HepG2 (cell line): ENCODE measurements at regions not wholly inside any gene's neighbourhood (a gene's known extent, or its start where the extent isn't known, plus 50 kb on each side); places are given as distances from the start of the nearest gene placed in this dataset.

Source experiments
- ATAC-seq: fragments of 200-7000 bp; cut with Tn5 transposase; 3 replicates; pipeline ENCODE4 v1.9.1; 2020; ENCODE audit warnings: mild to moderate bottlenecking, moderate library complexity
- BruUV-seq: library from RNA; stranded (reverse); fragments of 400-500 nt; replicated peaks from 2 replicates; lab custom pipeline; 2021; lab: Mats Ljungman, UMichigan
- CTCF ChIA-PET: fragments of 300-600 bp; formaldehyde crosslinking; extraction: SDS; loops from one replicate; lab custom pipeline; 2021; ENCODE audit warnings: low total read pairs, inconsistent platforms, low intra/inter-chr PET ratio; lab: Yijun Ruan, JAX
- POLR2A ChIA-PET: fragments of 350-600 bp; sonication (Branson Sonifier 250); formaldehyde crosslinking; loops from one replicate; lab custom pipeline; 2020; ENCODE audit warnings: antibody characterized with exemption, inconsistent platforms; lab: Yijun Ruan, JAX
- DNase-seq: peaks from one replicate; pipeline ENCODE4 v3.0.0-alpha.2; 2015; ENCODE audit warnings: low spot score
- FAIRE-seq: peaks from 3 replicates; lab custom pipeline; 2011; peaks lifted over from hg19 to GRCh38; lab: Jason Lieb, UNC
- H2AFZ ChIP-seq: one replicate; pipeline ENCODE4 v1.6.1; 2011; ENCODE audit warnings: low read length, inconsistent platforms
- H3K27ac ChIP-seq: fragments of 300-600 bp; 3 replicates; pipeline ENCODE4 v1.8.0; 2011; ENCODE audit warnings: mixed run types, mild to moderate bottlenecking, mixed read lengths, low read length, inconsistent platforms; ENCODE audit not compliant: insufficient read depth; ENCODE audit errors: extremely low read length
- H3K27me3 ChIP-seq, 2 experiments: fragments of 200-600 bp in 1 of 2; 2 replicates in 1 of 2; 3 replicates in 1 of 2; pipeline versions ENCODE4 v1.6.0 to v1.8.0; 2011; ENCODE audit warnings: low read length in 2 of 2, mild to moderate bottlenecking in 2 of 2, moderate library complexity in 2 of 2, inconsistent platforms in 1 of 2; ENCODE audit not compliant: insufficient read depth in 2 of 2, control insufficient read depth in 1 of 2
- H3K36me3 ChIP-seq, 2 experiments: fragments of 200-600 bp in 1 of 2; replicated peaks in 1 of 2; 2 replicates in 1 of 2; 3 replicates in 1 of 2; pipeline versions ENCODE4 v1.5.1 to v1.8.0; 2011; ENCODE audit warnings: low read length in 2 of 2, inconsistent platforms in 1 of 2; ENCODE audit not compliant: insufficient read depth in 2 of 2, control insufficient read depth in 1 of 2
- H3K4me1 ChIP-seq: 2 replicates; pipeline ENCODE4 v1.5.1; 2012; ENCODE audit warnings: low read length, inconsistent platforms; ENCODE audit not compliant: insufficient read depth
- H3K4me2 ChIP-seq: 2 replicates; pipeline ENCODE4 v1.6.0; 2011; ENCODE audit warnings: low read depth, low read length, inconsistent platforms
- H3K4me3 ChIP-seq, 3 experiments: fragments of 200-600 bp in 1 of 3; sonication (generic), shearing (Covaris generic) in 1 of 3; replicated peaks in 1 of 3; 2 replicates each; pipeline ENCODE4 v1.5.1; 2011 to 2016; ENCODE audit warnings: low read length in 3 of 3, inconsistent platforms in 2 of 3, low read depth in 2 of 3, mild to moderate bottlenecking in 2 of 3, control low read depth in 1 of 3, mixed read lengths in 1 of 3; ENCODE audit not compliant: insufficient read depth in 1 of 3
- H3K79me2 ChIP-seq: one replicate; pipeline ENCODE4 v1.6.1; 2011; ENCODE audit warnings: low read length, inconsistent platforms; ENCODE audit not compliant: insufficient read depth
- H3K9ac ChIP-seq: 2 replicates; pipeline ENCODE4 v1.6.0; 2011; ENCODE audit warnings: mild to moderate bottlenecking, low read depth, low read length, inconsistent platforms; ENCODE audit not compliant: insufficient read depth
- H3K9me3 ChIP-seq: 2 replicates; pipeline ENCODE4 v1.5.1; 2012; ENCODE audit warnings: mild to moderate bottlenecking, low read length
- H4K20me1 ChIP-seq: 2 replicates; pipeline ENCODE4 v1.6.0; 2011; ENCODE audit warnings: inconsistent platforms, mild to moderate bottlenecking, low read length, moderate library complexity; ENCODE audit not compliant: insufficient read depth
- CBFB ChIP-seq: sonication (generic); formaldehyde crosslinking; IDR thresholded peaks from 2 replicates; pipeline ENCODE4 v1.4.0; 2020; ENCODE audit warnings: missing genetic modification reagents
- CCDC6 ChIP-seq: sonication (generic); formaldehyde crosslinking; IDR thresholded peaks from 2 replicates; pipeline ENCODE4 v1.8.1; 2022; ENCODE audit warnings: mild to moderate bottlenecking, missing genetic modification reagents, moderate library complexity
- GPN1 ChIP-seq: sonication (generic); formaldehyde crosslinking; IDR thresholded peaks from 2 replicates; pipeline ENCODE4 v1.5.1; 2020; ENCODE audit warnings: missing genetic modification reagents, borderline replicate concordance
- HMGXB4 ChIP-seq, 2 experiments: sonication (generic) in 1 of 2; formaldehyde crosslinking in 1 of 2; IDR thresholded peaks; 2 replicates each; pipeline versions ENCODE4 v1.4.0 to v1.6.1; 2018 to 2020; ENCODE audit warnings: missing genetic modification reagents in 2 of 2, borderline replicate concordance in 1 of 2, low read depth in 1 of 2, mild to moderate bottlenecking in 1 of 2, missing biosample characterization in 1 of 2
- MAZ ChIP-seq, 2 experiments: sonication (generic) in 1 of 2; formaldehyde crosslinking in 1 of 2; IDR thresholded peaks; 2 replicates each; pipeline versions ENCODE4 v1.5.0 to v1.6.1; 2012 to 2020; ENCODE audit warnings: low read depth in 2 of 2, mild to moderate bottlenecking in 2 of 2, borderline replicate concordance in 1 of 2, improper control_type of control experiment in 1 of 2, low read length in 1 of 2, missing genetic modification reagents in 1 of 2, moderate library complexity in 1 of 2
- PRDM15 ChIP-seq: sonication (generic); formaldehyde crosslinking; IDR thresholded peaks from 2 replicates; pipeline ENCODE4 v1.4.0; 2020; ENCODE audit warnings: missing genetic modification reagents
- SMARCC2 ChIP-seq: fragments of 450-650 bp; IDR thresholded peaks from 2 replicates; pipeline ENCODE4 v1.6.1; 2017; ENCODE audit warnings: antibody characterized with exemption, mild to moderate bottlenecking
- SMYD3 ChIP-seq: sonication (generic); formaldehyde crosslinking; IDR thresholded peaks from 2 replicates; pipeline ENCODE4 v1.8.1; 2023; ENCODE audit warnings: mild to moderate bottlenecking, missing genetic modification reagents
- TERF1 ChIP-seq: sonication (generic); formaldehyde crosslinking; IDR thresholded peaks from 2 replicates; pipeline ENCODE4 v1.8.0; 2022; ENCODE audit warnings: mild to moderate bottlenecking, missing genetic modification reagents, moderate library complexity
- ZFP1 ChIP-seq: IDR thresholded peaks from 2 replicates; pipeline ENCODE4 v1.6.1; 2016
- ZNF709 ChIP-seq: sonication (generic); formaldehyde crosslinking; IDR thresholded peaks from 2 replicates; pipeline ENCODE4 v1.5.0; 2020; ENCODE audit warnings: mild to moderate bottlenecking, missing genetic modification reagents
- ZNF800 ChIP-seq: sonication (generic); formaldehyde crosslinking; IDR thresholded peaks from 2 replicates; pipeline ENCODE4 v1.4.0; 2020; ENCODE audit warnings: missing genetic modification reagents
- WGBS: methylation state at CpG from one replicate; pipeline ENCODE4 v1.1.6; 2017; ENCODE audit warnings: low lambda C conversion rate; 5-methylcytosine and 5-hydroxymethylcytosine counted together
- in situ Hi-C: cut with HindIII; loops from 2 replicates; pipeline ENCODE4 v1.10.0; 2017; ENCODE audit warnings: low pct_unique_long_range_greater_than_20kb; ENCODE audit not compliant: extremely low pct_ligation_motif_present
- intact Hi-C: fragments of 100-400 bp; cut with micrococcal nuclease; formaldehyde crosslinking; loops from one replicate; pipeline ENCODE4 v1.10.0; 2022; ENCODE audit not compliant: unreplicated experiment

GRCh38 chr13:60944863-60945262 lies 470.8 kb downstream of the PCDH20 start (continued):
- TF ChIP-seq PRDM15 (CRISPR knock-in tag) (no peak), HMGXB4 (CRISPR knock-in tag; IDR thresholded peaks at IDR 0.05; ENCODE audit: borderline replicate concordance in 1 of 2, low read depth in 1 of 2) (no peak), CBFB (CRISPR knock-in tag) (no peak), ZFP1 (CRISPR knock-in tag) (no peak)

GRCh38 chr13:60944016-60944415 lies 471.6 kb downstream of the PCDH20 start:
- H3K9me3 ChIP-seq = peaks cover 19% of the 10 kb centered on the region; the same call in 1 of the 2 replicates
- no peak for FAIRE-seq
- intact Hi-C loops = no loop called here
- TF ChIP-seq CCDC6 (CRISPR knock-in tag) = no peak
- TF ChIP-seq MAZ (IDR thresholded peaks at IDR 0.05; ENCODE audit: borderline replicate concordance, low read depth, low read length) = no peak
- TF ChIP-seq MAZ (CRISPR knock-in tag; IDR thresholded peaks at IDR 0.05; ENCODE audit: low read depth) = no peak
- no peak for TF ChIP-seq SMYD3 (CRISPR knock-in tag)
- TF ChIP-seq TERF1 (CRISPR knock-in tag) = no peak
- no peak for TF ChIP-seq ZNF800 (CRISPR knock-in tag)
- TF ChIP-seq GPN1 (CRISPR knock-in tag) = no peak
- no peak for TF ChIP-seq ZNF709 (CRISPR knock-in tag)
- TF ChIP-seq SMARCC2 = no peak

More at GRCh38 chr13:60944016-60944415, 471.6 kb downstream of the PCDH20 start:
- in situ Hi-C loops = no loop called here
- Histone ChIP-seq H3K27me3 (no peaks in the 10 kb centered on the region), H3K9ac (no peak overlapping the region), H3K79me2 (no peaks in the 10 kb centered on the region), H2AFZ (no peak overlapping the region), H3K27ac (no peak overlapping the region), H3K4me1 (no peaks in the 10 kb centered on the region), H3K4me3 (no peak overlapping the region), H3K36me3 (no peaks in the 10 kb centered on the region), H4K20me1 (no peaks in the 10 kb centered on the region), H3K4me2 (no peak overlapping the region)
- POLR2A ChIA-PET = no interaction called here
- CTCF ChIA-PET = no interaction called here
- no TSS peak for BruUV-seq
- DNase-seq (no peak), ATAC-seq (no peak)
- 0% methylated on average over 1 of the region's 1 CpG for WGBS
